IMR-90 (cell line): ENCODE measurements at regions not wholly inside any gene's neighbourhood (a gene's known extent, or its start where the extent isn't known, plus 50 kb on each side); places are given as distances from the start of the nearest gene placed in this dataset.

ENCODE experiments used
- ATAC-seq: fragments of 200-7000 bp; cut with Tn5 transposase; 2 replicates; pipeline ENCODE4 v1.9.1; 2020; ENCODE audit warnings: low read depth, mild to moderate bottlenecking, moderate library complexity
- BruUV-seq: library from RNA; stranded (reverse); fragments of 400-500 nt; replicated peaks from 2 replicates; lab custom pipeline; 2021; lab: Mats Ljungman, UMichigan
- CTCF ChIA-PET: fragments of 300-600 bp; formaldehyde crosslinking; extraction: SDS; loops from one replicate; lab custom pipeline; 2021; ENCODE audit warnings: antibody characterized with exemption; lab: Yijun Ruan, JAX
- POLR2A ChIA-PET: fragments of 300-600 bp; sonication (Branson Sonifier 250); formaldehyde crosslinking; loops from one replicate; lab custom pipeline; 2022; ENCODE audit warnings: antibody characterized with exemption; ENCODE audit not compliant: unreplicated experiment; lab: Charles Lee
- DNase-seq: peaks from one replicate; pipeline ENCODE4 v3.0.0; 2013
- H2AFZ ChIP-seq: replicated peaks from 2 replicates; pipeline ENCODE3; 2013; ENCODE audit warnings: low read length, mild to moderate bottlenecking; ENCODE audit not compliant: poor library complexity
- H2AK5ac ChIP-seq: 2 replicates; pipeline ENCODE4 v1.6.1; 2013; ENCODE audit warnings: low read depth, low read length, inconsistent platforms
- H2AK9ac ChIP-seq: replicated peaks from 2 replicates; pipeline ENCODE3; 2013; ENCODE audit warnings: mild to moderate bottlenecking, low read depth, low read length, moderate library complexity; ENCODE audit not compliant: poor library complexity
- H2BK120ac ChIP-seq: 2 replicates; pipeline ENCODE4 v1.6.1; 2013; ENCODE audit warnings: low read depth, low read length, inconsistent platforms
- H2BK15ac ChIP-seq: 3 replicates; pipeline ENCODE4 v1.6.1; 2013; ENCODE audit warnings: low read depth, low read length, inconsistent platforms
- H2BK20ac ChIP-seq: 2 replicates; pipeline ENCODE4 v1.6.1; 2013; ENCODE audit warnings: low read depth, mild to moderate bottlenecking, inconsistent platforms, low read length, moderate library complexity
- H2BK5ac ChIP-seq: 2 replicates; pipeline ENCODE4 v1.6.1; 2013; ENCODE audit warnings: mild to moderate bottlenecking, low read depth, low read length, inconsistent platforms; ENCODE audit not compliant: poor library complexity, severe bottlenecking
- H3K14ac ChIP-seq: replicated peaks from 2 replicates; pipeline ENCODE4 v1.6.1; 2013; ENCODE audit warnings: low read depth, low read length, inconsistent platforms
- H3K18ac ChIP-seq: 2 replicates; pipeline ENCODE4 v1.6.1; 2013; ENCODE audit warnings: low read depth, low read length, control low read depth
- H3K23ac ChIP-seq: 2 replicates; pipeline ENCODE4 v1.6.1; 2013; ENCODE audit warnings: low read depth, low read length, inconsistent platforms
- H3K27ac ChIP-seq: 2 replicates; pipeline ENCODE4 v1.5.1; 2013; ENCODE audit warnings: mild to moderate bottlenecking, control low read depth, low read length; ENCODE audit not compliant: insufficient read depth
- H3K27me3 ChIP-seq: 2 replicates; pipeline ENCODE4 v1.6.1; 2013; ENCODE audit warnings: low read length; ENCODE audit not compliant: control insufficient read depth, insufficient read depth
- H3K36me3 ChIP-seq: 2 replicates; pipeline ENCODE4 v1.6.1; 2013; ENCODE audit warnings: low read length, mixed read lengths; ENCODE audit not compliant: control insufficient read depth, insufficient read depth
- H3K4ac ChIP-seq: 2 replicates; pipeline ENCODE4 v1.6.1; 2013; ENCODE audit warnings: low read depth, low read length, inconsistent platforms
- H3K4me1 ChIP-seq: 2 replicates; pipeline ENCODE4 v1.6.1; 2013; ENCODE audit warnings: low read length, mixed read lengths; ENCODE audit not compliant: control insufficient read depth, insufficient read depth
- H3K4me2 ChIP-seq: 2 replicates; pipeline ENCODE4 v1.6.1; 2013; ENCODE audit warnings: low read depth, mild to moderate bottlenecking, control low read depth, low read length, moderate library complexity
- H3K4me3 ChIP-seq: 2 replicates; pipeline ENCODE4 v1.5.1; 2013; ENCODE audit warnings: low read depth, mild to moderate bottlenecking, control low read depth, low read length, moderate library complexity; ENCODE audit not compliant: insufficient read depth
- H3K56ac ChIP-seq: 2 replicates; pipeline ENCODE4 v1.6.1; 2013; ENCODE audit warnings: low read length, inconsistent platforms; ENCODE audit not compliant: insufficient read depth; ENCODE audit errors: extremely low read depth
- H3K79me1 ChIP-seq, 2 experiments: 2 replicates each; pipeline ENCODE4 v1.6.1; 2013; ENCODE audit warnings: low read length in 2 of 2, inconsistent platforms in 1 of 2, low read depth in 1 of 2
- H3K9ac ChIP-seq: 2 replicates; pipeline ENCODE4 v1.6.1; 2013; ENCODE audit warnings: low read depth, low read length, control low read depth
- H3K9me1 ChIP-seq: 2 replicates; pipeline ENCODE4 v1.6.1; 2013; ENCODE audit warnings: low read length, inconsistent platforms; ENCODE audit not compliant: insufficient read depth
- H3K9me3 ChIP-seq: 2 replicates; pipeline ENCODE4 v1.6.1; 2013; ENCODE audit warnings: low read length; ENCODE audit not compliant: control insufficient read depth, insufficient read depth
- H4K20me1 ChIP-seq: 2 replicates; pipeline ENCODE4 v1.6.1; 2013; ENCODE audit warnings: low read length, inconsistent platforms; ENCODE audit not compliant: insufficient read depth
- H4K5ac ChIP-seq: 2 replicates; pipeline ENCODE4 v1.6.1; 2013; ENCODE audit warnings: mild to moderate bottlenecking, low read depth, low read length, control low read depth
- H4K8ac ChIP-seq, 2 experiments: 2 replicates each; pipeline ENCODE4 v1.6.1; 2013; ENCODE audit warnings: low read depth in 2 of 2, low read length in 2 of 2, control low read depth in 1 of 2, inconsistent platforms in 1 of 2
- H4K91ac ChIP-seq: 2 replicates; pipeline ENCODE4 v1.6.1; 2013; ENCODE audit warnings: low read depth, low read length, inconsistent platforms; ENCODE audit not compliant: insufficient read depth
- NFE2L2 ChIP-seq: fragments of 150-350 bp; IDR thresholded peaks from 2 replicates; pipeline ENCODE4 v1.6.1; 2016; ENCODE audit warnings: low read depth, mild to moderate bottlenecking, low read length
- WGBS, 2 experiments: methylation state at CpG; one replicate each; pipeline versions ENCODE4 v1.1.5 to v1.1.7; 2013; ENCODE audit warnings: missing lambda C conversion rate in 2 of 2; ENCODE audit not compliant: insufficient read length in 1 of 2; ENCODE audit errors: extremely low coverage in 2 of 2; 5-methylcytosine and 5-hydroxymethylcytosine counted together
- dilution Hi-C: fragments of 300-500 bp; cut with HindIII; formaldehyde crosslinking; loops from one replicate; pipeline ENCODE4 v1.14.3; 2018; ENCODE audit warnings: low sequenced_read_pairs; ENCODE audit not compliant: unreplicated experiment
- in situ Hi-C: fragments of 300-500 bp; cut with MboI; formaldehyde crosslinking; loops from 3 replicates; pipeline ENCODE4 v1.14.3; 2019; ENCODE audit warnings: low sequenced_read_pairs, inconsistent platforms, mixed read lengths
- intact Hi-C: fragments of 100-400 bp; cut with micrococcal nuclease; formaldehyde crosslinking; loops from 2 replicates; pipeline ENCODE4 v1.10.0; 2022

DNA sequence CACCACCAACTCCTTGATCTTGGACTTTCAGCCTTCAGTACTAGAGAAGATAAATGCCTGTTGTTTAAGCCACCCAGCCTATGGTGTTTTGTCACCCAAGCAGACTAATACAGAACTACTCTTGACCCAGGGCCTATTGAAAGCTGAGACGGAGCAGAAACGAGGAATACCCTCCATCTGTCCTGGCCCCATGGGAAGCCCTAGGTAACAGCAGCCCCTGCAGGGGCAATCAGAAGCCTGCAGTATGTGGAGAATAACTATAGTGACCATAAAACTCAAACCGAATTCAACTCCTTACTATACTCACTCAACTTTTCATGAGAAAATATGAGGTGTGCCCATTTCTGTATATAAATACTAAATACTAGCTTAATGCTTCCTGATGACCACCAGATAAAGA is 307.4 kb downstream of the NUAK1 start:
- H3K9ac ChIP-seq = no peak overlapping the region
- no peaks in the 10 kb centered on the region for H3K9me3 ChIP-seq

More for the DNA sequence above, 307.4 kb downstream of the NUAK1 start:
- CTCF ChIA-PET = no interaction called here
- Histone ChIP-seq H3K56ac (no peak overlapping the region), H2BK20ac (no peak overlapping the region), H3K79me1 (no peaks in the 10 kb centered on the region), H3K9me1 (no peaks in the 10 kb centered on the region), H2BK15ac (no peak overlapping the region), H4K20me1 (no peaks in the 10 kb centered on the region), H3K36me3 (no peaks in the 10 kb centered on the region), H3K18ac (no peak overlapping the region), H3K27ac (no peak overlapping the region), H3K4ac (no peak overlapping the region), H3K4me2 (no peak overlapping the region), H2AFZ (no peak overlapping the region), H2AK9ac (no peak overlapping the region), H2BK5ac (no peak overlapping the region), H2AK5ac (no peak overlapping the region), H3K14ac (no peak overlapping the region), H3K27me3 (no peaks in the 10 kb centered on the region), H4K8ac (no peak overlapping the region), H4K5ac (no peak overlapping the region), H3K23ac (no peak overlapping the region), H3K4me3 (no peak overlapping the region), H2BK120ac (no peak overlapping the region), H3K4me1 (no peaks in the 10 kb centered on the region), H4K91ac (no peak overlapping the region)
- intact Hi-C loops = no loop called here
- no TSS peak for BruUV-seq
- TF ChIP-seq NFE2L2 = no peak
- dilution Hi-C loops = no loop called here
- WGBS, 2 experiments = no CpG with 5 or more reads among the region's 3 CpGs
- ATAC-seq = no peak
- DNase-seq = no peak
- in situ Hi-C loops = no loop called here
- POLR2A ChIA-PET = no interaction called here
